SU-DHL-6 (cell line): ENCODE measurements at regions not wholly inside any gene's neighbourhood (a gene's known extent, or its start where the extent isn't known, plus 50 kb on each side); places are given as distances from the start of the nearest gene placed in this dataset.

Experiments used
- EZH2phosphoT487 ChIP-seq: fragments of 200-600 bp; sonication (generic), shearing (Covaris generic); conservative IDR thresholded peaks from 2 replicates; pipeline ENCODE4 v1.6.1; 2018; ENCODE audit warnings: mild to moderate bottlenecking, antibody characterized with exemption, low read length, moderate library complexity, mixed read lengths
- TF ChIP-seq, protein P1 (sequence below): fragments of 200-600 bp; sonication (generic); IDR thresholded peaks from one replicate; pipeline ENCODE4 v1.5.1; 2017; ENCODE audit warnings: antibody characterized with exemption, mild to moderate bottlenecking, low read length, moderate library complexity; ENCODE audit not compliant: insufficient read depth, poor library complexity, severe bottlenecking

DNA sequence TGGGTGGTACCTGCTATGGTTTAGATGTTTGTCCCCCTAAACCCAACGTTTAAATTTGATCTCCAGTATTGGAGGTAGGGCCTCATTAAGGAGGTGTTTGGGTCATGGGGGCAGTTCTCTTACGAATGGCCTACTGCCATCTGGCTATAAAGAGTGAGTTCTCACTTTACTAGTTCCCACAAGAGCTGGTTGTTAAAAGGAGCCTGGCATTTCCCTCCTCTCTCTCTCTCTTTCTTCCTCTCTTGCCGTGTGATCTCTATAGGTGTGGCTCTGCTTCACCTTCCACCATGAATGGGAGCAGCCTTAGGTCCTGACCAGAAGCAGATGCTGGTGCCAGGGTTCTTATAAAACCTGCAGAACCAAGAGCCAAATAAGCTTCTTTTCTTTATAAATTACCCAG lies 193.2 kb upstream of the CDH6 start:
- TF ChIP-seq, protein P1, sequence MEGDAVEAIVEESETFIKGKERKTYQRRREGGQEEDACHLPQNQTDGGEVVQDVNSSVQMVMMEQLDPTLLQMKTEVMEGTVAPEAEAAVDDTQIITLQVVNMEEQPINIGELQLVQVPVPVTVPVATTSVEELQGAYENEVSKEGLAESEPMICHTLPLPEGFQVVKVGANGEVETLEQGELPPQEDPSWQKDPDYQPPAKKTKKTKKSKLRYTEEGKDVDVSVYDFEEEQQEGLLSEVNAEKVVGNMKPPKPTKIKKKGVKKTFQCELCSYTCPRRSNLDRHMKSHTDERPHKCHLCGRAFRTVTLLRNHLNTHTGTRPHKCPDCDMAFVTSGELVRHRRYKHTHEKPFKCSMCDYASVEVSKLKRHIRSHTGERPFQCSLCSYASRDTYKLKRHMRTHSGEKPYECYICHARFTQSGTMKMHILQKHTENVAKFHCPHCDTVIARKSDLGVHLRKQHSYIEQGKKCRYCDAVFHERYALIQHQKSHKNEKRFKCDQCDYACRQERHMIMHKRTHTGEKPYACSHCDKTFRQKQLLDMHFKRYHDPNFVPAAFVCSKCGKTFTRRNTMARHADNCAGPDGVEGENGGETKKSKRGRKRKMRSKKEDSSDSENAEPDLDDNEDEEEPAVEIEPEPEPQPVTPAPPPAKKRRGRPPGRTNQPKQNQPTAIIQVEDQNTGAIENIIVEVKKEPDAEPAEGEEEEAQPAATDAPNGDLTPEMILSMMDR: no peak
- no peak for TF ChIP-seq EZH2phosphoT487
